ENCODE measurements at regions not wholly inside any gene's neighbourhood (a gene's known extent, or its start where the extent isn't known, plus 50 kb on each side); places are given as distances from the start of the nearest gene placed in this dataset.
"Not testable (repeated sequence)": the region's sequence is repeated elsewhere in the genome, so short reads cannot be mapped to it uniquely, and the experiment has no call there.

- H3K4me3 ChIP-seq (ENCODE audit: low read depth, low read length), result no peak overlapping the region
- no peak for TF ChIP-seq CTCF (conservative IDR thresholded peaks at IDR 0.05; ENCODE audit: low read depth, low read length)
- DNase-seq (ENCODE audit: low read depth), result no peak
Observed at GRCh38 chr9:34773306-34773910, 63.5 kb upstream of the CCL21 start.

GRCh38 chr9:34771007-34771406 is 61.1 kb upstream of the CCL21 start:
- peak; percentile 5 for DNase-seq (ENCODE audit: low read depth)
- no peak overlapping the region for H3K4me3 ChIP-seq (ENCODE audit: low read depth, low read length)
- no peak for TF ChIP-seq CTCF (conservative IDR thresholded peaks at IDR 0.05; ENCODE audit: low read depth, low read length)

GRCh38 chr9:34767087-34767486 is 57.2 kb upstream of the CCL21 start:
- DNase-seq (ENCODE audit: low read depth); H3K4me3 ChIP-seq (ENCODE audit: low read depth, low read length): not testable (repeated sequence)

GRCh38 chr9:34760196-34761040 is 50.5 kb upstream of the CCL21 start:
- peak; percentile 79 for TF ChIP-seq CTCF (conservative IDR thresholded peaks at IDR 0.05; ENCODE audit: low read depth, low read length)
- peak; percentile 49 for DNase-seq (ENCODE audit: low read depth)
- H3K4me3 ChIP-seq (ENCODE audit: low read depth, low read length), result not testable (repeated sequence)

All from choroid plexus epithelial cell (primary cell).